Ishikawa (cell line): ENCODE measurements at regions not wholly inside any gene's neighbourhood (a gene's known extent, or its start where the extent isn't known, plus 50 kb on each side); places are given as distances from the start of the nearest gene placed in this dataset.

Experiments used
- CEBPB ChIP-seq: IDR thresholded peaks from 2 replicates; pipeline ENCODE4 v1.6.1; 2012
- CREB1 ChIP-seq: IDR thresholded peaks from 2 replicates; pipeline ENCODE4 v1.6.1; 2012; ENCODE audit warnings: low read depth
- EGR1 ChIP-seq: IDR thresholded peaks from 2 replicates; pipeline ENCODE4 v1.6.1; 2012
- EP300 ChIP-seq: IDR thresholded peaks from 2 replicates; pipeline ENCODE4 v1.6.1; 2012; ENCODE audit warnings: borderline replicate concordance
- FOXM1 ChIP-seq: IDR thresholded peaks from 2 replicates; pipeline ENCODE4 v1.6.1; 2012; ENCODE audit warnings: low read depth, borderline replicate concordance
- MAX ChIP-seq: IDR thresholded peaks from 2 replicates; pipeline ENCODE4 v1.6.1; 2012
- NFIC ChIP-seq: IDR thresholded peaks from 2 replicates; pipeline ENCODE4 v1.6.1; 2012
- RAD21 ChIP-seq: IDR thresholded peaks from 2 replicates; pipeline ENCODE4 v1.6.1; 2012; ENCODE audit warnings: low read depth
- TAF1 ChIP-seq: IDR thresholded peaks from 2 replicates; pipeline ENCODE4 v1.6.1; 2012; ENCODE audit warnings: low read depth, mild to moderate bottlenecking
- TCF12 ChIP-seq: IDR thresholded peaks from 2 replicates; pipeline ENCODE4 v1.6.1; 2012; ENCODE audit warnings: low read depth
- TEAD4 ChIP-seq: IDR thresholded peaks from 2 replicates; pipeline ENCODE4 v1.6.1; 2012
- YY1 ChIP-seq: IDR thresholded peaks from 2 replicates; pipeline ENCODE4 v1.6.1; 2012; ENCODE audit warnings: low read depth
- ZBTB7A ChIP-seq: IDR thresholded peaks from 2 replicates; pipeline ENCODE4 v1.6.1; 2012; ENCODE audit warnings: low read depth
- TF ChIP-seq, protein P1 (sequence below): IDR thresholded peaks from 2 replicates; pipeline ENCODE4 v1.6.1; 2012; ENCODE audit warnings: low read depth, mild to moderate bottlenecking
- TF ChIP-seq, protein P2 (sequence below): IDR thresholded peaks from 2 replicates; pipeline ENCODE4 v1.6.1; 2012

DNA sequence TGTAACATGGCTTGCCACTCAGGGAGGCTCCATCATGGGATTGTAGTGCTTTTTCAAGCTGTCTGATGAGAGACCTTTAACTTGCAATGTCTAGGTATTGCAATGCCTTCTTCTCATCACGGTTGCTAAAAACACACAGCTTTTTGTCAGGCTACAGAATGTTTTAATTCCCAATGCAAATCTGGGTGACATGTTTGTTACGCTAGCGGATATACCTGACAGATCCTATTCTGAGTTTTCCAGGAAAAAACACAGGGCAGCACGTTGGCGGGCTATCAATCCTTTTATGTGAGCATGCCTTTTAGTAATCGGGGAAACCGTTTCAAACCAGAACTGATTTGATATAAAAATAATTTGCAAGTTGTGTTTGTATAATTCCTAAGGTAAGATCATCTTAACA lies 577.2 kb upstream of the MAP3K7 start:
- no peak for TF ChIP-seq EP300
- TF ChIP-seq, protein P1, sequence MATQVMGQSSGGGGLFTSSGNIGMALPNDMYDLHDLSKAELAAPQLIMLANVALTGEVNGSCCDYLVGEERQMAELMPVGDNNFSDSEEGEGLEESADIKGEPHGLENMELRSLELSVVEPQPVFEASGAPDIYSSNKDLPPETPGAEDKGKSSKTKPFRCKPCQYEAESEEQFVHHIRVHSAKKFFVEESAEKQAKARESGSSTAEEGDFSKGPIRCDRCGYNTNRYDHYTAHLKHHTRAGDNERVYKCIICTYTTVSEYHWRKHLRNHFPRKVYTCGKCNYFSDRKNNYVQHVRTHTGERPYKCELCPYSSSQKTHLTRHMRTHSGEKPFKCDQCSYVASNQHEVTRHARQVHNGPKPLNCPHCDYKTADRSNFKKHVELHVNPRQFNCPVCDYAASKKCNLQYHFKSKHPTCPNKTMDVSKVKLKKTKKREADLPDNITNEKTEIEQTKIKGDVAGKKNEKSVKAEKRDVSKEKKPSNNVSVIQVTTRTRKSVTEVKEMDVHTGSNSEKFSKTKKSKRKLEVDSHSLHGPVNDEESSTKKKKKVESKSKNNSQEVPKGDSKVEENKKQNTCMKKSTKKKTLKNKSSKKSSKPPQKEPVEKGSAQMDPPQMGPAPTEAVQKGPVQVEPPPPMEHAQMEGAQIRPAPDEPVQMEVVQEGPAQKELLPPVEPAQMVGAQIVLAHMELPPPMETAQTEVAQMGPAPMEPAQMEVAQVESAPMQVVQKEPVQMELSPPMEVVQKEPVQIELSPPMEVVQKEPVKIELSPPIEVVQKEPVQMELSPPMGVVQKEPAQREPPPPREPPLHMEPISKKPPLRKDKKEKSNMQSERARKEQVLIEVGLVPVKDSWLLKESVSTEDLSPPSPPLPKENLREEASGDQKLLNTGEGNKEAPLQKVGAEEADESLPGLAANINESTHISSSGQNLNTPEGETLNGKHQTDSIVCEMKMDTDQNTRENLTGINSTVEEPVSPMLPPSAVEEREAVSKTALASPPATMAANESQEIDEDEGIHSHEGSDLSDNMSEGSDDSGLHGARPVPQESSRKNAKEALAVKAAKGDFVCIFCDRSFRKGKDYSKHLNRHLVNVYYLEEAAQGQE: no peak
- TF ChIP-seq CEBPB: no peak
- no peak for TF ChIP-seq ZBTB7A
- TF ChIP-seq NFIC: no peak
- TF ChIP-seq CREB1: no peak
- TF ChIP-seq TAF1: no peak
- no peak for TF ChIP-seq YY1
- TF ChIP-seq TEAD4: no peak
- no peak for TF ChIP-seq MAX
- TF ChIP-seq RAD21: no peak
- TF ChIP-seq, protein P2, sequence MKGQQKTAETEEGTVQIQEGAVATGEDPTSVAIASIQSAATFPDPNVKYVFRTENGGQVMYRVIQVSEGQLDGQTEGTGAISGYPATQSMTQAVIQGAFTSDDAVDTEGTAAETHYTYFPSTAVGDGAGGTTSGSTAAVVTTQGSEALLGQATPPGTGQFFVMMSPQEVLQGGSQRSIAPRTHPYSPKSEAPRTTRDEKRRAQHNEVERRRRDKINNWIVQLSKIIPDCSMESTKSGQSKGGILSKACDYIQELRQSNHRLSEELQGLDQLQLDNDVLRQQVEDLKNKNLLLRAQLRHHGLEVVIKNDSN: no peak
- TF ChIP-seq TCF12: no peak
- no peak for TF ChIP-seq FOXM1
- no peak for TF ChIP-seq EGR1

DNA sequence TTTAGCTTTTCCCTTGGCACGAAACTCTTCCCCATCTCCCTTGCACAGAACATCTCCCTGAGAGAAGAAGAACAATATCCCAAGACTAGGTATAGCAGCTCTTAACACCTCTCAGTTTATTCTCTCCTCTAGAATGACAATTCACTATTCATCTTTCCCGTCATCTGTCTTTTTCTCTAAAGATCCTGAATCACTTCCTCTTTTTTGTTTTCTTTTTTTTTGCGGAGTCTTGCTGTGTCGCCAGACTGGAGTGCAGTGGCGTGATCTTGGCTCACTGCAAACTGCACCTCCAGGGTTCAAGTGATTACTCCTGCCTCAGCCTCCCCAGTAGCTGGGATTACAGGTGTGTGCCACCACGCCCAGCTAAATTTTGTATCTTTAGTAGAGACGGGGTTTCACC lies 574.4 kb upstream of the MAP3K7 start:
- TF ChIP-seq FOXM1 (no peak), YY1 (no peak), NFIC (no peak), CEBPB (no peak), RAD21 (no peak), EGR1 (no peak), CREB1 (no peak)
- TF ChIP-seq, protein P2: no peak
- TF ChIP-seq, protein P1: no peak

DNA sequence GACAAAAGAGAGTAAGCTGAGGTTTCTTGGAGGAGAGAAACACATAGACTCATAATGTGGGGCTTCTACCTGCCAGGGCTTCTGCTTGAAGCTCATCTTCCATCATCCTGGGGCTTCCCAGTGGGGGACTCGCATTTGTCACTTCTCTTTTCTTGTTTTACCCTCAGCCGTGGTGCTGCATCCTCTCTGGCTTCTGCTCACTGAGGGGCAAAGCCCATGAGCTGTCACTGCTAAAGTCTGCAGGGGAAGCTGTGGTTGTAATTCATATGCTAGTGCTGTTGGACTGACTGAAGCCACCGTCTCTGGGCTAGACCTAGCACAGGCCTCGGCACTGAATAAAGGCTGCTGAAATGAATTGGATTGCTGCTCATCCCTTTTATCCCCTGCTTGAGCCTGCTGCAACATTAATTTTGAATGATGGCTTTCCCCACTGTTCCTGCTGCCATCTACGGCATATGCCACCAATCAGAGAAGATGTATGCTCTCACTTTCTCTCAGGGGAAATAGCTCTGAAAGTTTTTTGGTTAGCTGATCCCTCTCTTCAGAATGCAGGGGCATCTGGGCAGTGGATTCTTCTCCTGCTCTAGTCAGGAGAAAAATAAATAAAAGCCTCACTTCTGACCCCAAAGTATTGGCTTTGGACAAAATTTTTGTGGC lies 568.4 kb upstream of the MAP3K7 start:
- TF ChIP-seq YY1: no peak
- TF ChIP-seq EP300: no peak
- no peak for TF ChIP-seq FOXM1
- TF ChIP-seq, protein P1: no peak
- no peak for TF ChIP-seq EGR1
- TF ChIP-seq MAX: no peak
- TF ChIP-seq RAD21: no peak
- no peak for TF ChIP-seq CEBPB
- no peak for TF ChIP-seq TEAD4
- TF ChIP-seq TAF1: no peak
- no peak for TF ChIP-seq CREB1

DNA sequence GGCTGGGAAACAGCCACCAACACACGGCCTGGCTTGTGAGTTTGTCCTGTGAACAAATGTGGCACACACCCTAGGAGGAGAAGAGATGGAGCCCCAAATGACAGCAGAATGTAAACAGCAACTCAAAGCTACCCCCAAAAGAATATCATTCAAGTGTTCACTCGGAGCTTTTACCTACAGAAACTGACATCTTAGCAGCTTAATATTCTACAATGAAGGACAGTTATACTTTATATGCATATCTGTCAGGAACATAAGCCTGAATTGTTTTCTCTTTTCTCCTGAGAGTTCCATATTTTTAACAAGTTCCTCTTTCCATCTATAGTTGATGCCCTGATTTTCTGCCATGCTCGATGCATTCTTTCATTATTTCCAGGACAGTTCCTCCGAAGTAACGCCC lies 566.0 kb upstream of the MAP3K7 start:
- TF ChIP-seq TAF1 (no peak), NFIC (no peak), YY1 (no peak), CEBPB (no peak), CREB1 (no peak), EP300 (no peak), EGR1 (no peak), ZBTB7A (no peak), TEAD4 (no peak), RAD21 (no peak), TCF12 (no peak)
- TF ChIP-seq, protein P1: no peak
